Panc1 (cell line): ENCODE measurements at regions not wholly inside any gene's neighbourhood (a gene's known extent, or its start where the extent isn't known, plus 50 kb on each side); places are given as distances from the start of the nearest gene placed in this dataset.

Experiments
- POLR2AphosphoS5 ChIP-seq: IDR thresholded peaks from 2 replicates; pipeline ENCODE4 v1.6.1; 2012; ENCODE audit warnings: mild to moderate bottlenecking, low read depth, low read length, moderate library complexity
- SIN3A ChIP-seq: IDR thresholded peaks from 2 replicates; pipeline ENCODE4 v1.6.1; 2012; ENCODE audit warnings: low read depth, mild to moderate bottlenecking, low read length, moderate library complexity, borderline replicate concordance; ENCODE audit not compliant: insufficient read depth
- TCF7L2 ChIP-seq: IDR thresholded peaks from 2 replicates; pipeline ENCODE4 v1.6.1; 2011; ENCODE audit warnings: mild to moderate bottlenecking, low read depth, low read length, inconsistent platforms
- TF ChIP-seq, protein P1 (sequence below): fragments of 450-650 bp; IDR thresholded peaks from 2 replicates; pipeline ENCODE4 v1.5.1; 2017; ENCODE audit warnings: mild to moderate bottlenecking
- TF ChIP-seq, protein P2 (sequence below), 2 experiments: IDR thresholded peaks; 2 replicates each; pipeline ENCODE4 v1.6.1; 2011 to 2012; ENCODE audit warnings: low read depth in 2 of 2, control low read depth in 1 of 2, low read length in 1 of 2, mild to moderate bottlenecking in 1 of 2, moderate library complexity in 1 of 2; ENCODE audit not compliant: insufficient read depth in 1 of 2

DNA sequence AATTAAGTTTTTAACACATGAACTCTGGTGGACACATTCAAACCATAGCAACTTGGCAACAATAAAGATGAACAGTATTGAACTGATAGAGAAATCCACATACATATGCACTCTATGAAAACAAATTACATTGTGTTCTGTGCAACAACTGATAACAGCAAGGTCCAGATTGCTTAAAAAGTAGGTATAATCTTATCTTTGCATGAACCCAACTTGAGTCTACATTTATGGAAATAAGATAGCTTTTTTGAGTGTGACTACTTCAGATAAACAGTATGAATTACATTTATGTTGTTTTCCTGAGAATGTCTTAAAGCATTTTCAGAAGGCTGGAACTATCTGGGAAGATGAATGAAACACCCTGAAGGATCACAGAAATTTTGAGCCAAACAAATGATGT, 212.6 kb upstream of the GK2 start:
- TF ChIP-seq POLR2AphosphoS5 (no peak), SIN3A (no peak), TCF7L2 (no peak)
- TF ChIP-seq, protein P1, sequence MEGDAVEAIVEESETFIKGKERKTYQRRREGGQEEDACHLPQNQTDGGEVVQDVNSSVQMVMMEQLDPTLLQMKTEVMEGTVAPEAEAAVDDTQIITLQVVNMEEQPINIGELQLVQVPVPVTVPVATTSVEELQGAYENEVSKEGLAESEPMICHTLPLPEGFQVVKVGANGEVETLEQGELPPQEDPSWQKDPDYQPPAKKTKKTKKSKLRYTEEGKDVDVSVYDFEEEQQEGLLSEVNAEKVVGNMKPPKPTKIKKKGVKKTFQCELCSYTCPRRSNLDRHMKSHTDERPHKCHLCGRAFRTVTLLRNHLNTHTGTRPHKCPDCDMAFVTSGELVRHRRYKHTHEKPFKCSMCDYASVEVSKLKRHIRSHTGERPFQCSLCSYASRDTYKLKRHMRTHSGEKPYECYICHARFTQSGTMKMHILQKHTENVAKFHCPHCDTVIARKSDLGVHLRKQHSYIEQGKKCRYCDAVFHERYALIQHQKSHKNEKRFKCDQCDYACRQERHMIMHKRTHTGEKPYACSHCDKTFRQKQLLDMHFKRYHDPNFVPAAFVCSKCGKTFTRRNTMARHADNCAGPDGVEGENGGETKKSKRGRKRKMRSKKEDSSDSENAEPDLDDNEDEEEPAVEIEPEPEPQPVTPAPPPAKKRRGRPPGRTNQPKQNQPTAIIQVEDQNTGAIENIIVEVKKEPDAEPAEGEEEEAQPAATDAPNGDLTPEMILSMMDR, result no peak
- TF ChIP-seq, protein P2, sequence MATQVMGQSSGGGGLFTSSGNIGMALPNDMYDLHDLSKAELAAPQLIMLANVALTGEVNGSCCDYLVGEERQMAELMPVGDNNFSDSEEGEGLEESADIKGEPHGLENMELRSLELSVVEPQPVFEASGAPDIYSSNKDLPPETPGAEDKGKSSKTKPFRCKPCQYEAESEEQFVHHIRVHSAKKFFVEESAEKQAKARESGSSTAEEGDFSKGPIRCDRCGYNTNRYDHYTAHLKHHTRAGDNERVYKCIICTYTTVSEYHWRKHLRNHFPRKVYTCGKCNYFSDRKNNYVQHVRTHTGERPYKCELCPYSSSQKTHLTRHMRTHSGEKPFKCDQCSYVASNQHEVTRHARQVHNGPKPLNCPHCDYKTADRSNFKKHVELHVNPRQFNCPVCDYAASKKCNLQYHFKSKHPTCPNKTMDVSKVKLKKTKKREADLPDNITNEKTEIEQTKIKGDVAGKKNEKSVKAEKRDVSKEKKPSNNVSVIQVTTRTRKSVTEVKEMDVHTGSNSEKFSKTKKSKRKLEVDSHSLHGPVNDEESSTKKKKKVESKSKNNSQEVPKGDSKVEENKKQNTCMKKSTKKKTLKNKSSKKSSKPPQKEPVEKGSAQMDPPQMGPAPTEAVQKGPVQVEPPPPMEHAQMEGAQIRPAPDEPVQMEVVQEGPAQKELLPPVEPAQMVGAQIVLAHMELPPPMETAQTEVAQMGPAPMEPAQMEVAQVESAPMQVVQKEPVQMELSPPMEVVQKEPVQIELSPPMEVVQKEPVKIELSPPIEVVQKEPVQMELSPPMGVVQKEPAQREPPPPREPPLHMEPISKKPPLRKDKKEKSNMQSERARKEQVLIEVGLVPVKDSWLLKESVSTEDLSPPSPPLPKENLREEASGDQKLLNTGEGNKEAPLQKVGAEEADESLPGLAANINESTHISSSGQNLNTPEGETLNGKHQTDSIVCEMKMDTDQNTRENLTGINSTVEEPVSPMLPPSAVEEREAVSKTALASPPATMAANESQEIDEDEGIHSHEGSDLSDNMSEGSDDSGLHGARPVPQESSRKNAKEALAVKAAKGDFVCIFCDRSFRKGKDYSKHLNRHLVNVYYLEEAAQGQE (IDR thresholded peaks at IDR 0.05; ENCODE audit: insufficient read depth in 1 of 2, low read depth in 2 of 2, low read length in 1 of 2), result no peak
